IMR-90 (cell line): ENCODE measurements at regions not wholly inside any gene's neighbourhood (a gene's known extent, or its start where the extent isn't known, plus 50 kb on each side); places are given as distances from the start of the nearest gene placed in this dataset.

ENCODE experiments used
- ATAC-seq: fragments of 200-7000 bp; cut with Tn5 transposase; 2 replicates; pipeline ENCODE4 v1.9.1; 2020; ENCODE audit warnings: low read depth, mild to moderate bottlenecking, moderate library complexity
- BruUV-seq: library from RNA; stranded (reverse); fragments of 400-500 nt; replicated peaks from 2 replicates; lab custom pipeline; 2021; lab: Mats Ljungman, UMichigan
- CTCF ChIA-PET: fragments of 300-600 bp; formaldehyde crosslinking; extraction: SDS; loops from one replicate; lab custom pipeline; 2021; ENCODE audit warnings: antibody characterized with exemption; lab: Yijun Ruan, JAX
- POLR2A ChIA-PET: fragments of 300-600 bp; sonication (Branson Sonifier 250); formaldehyde crosslinking; loops from one replicate; lab custom pipeline; 2022; ENCODE audit warnings: antibody characterized with exemption; ENCODE audit not compliant: unreplicated experiment; lab: Charles Lee
- DNase-seq: peaks from one replicate; pipeline ENCODE4 v3.0.0; 2013
- H2AFZ ChIP-seq: replicated peaks from 2 replicates; pipeline ENCODE3; 2013; ENCODE audit warnings: low read length, mild to moderate bottlenecking; ENCODE audit not compliant: poor library complexity
- H2AK5ac ChIP-seq: 2 replicates; pipeline ENCODE4 v1.6.1; 2013; ENCODE audit warnings: low read depth, low read length, inconsistent platforms
- H2AK9ac ChIP-seq: replicated peaks from 2 replicates; pipeline ENCODE3; 2013; ENCODE audit warnings: mild to moderate bottlenecking, low read depth, low read length, moderate library complexity; ENCODE audit not compliant: poor library complexity
- H2BK120ac ChIP-seq: 2 replicates; pipeline ENCODE4 v1.6.1; 2013; ENCODE audit warnings: low read depth, low read length, inconsistent platforms
- H2BK15ac ChIP-seq: 3 replicates; pipeline ENCODE4 v1.6.1; 2013; ENCODE audit warnings: low read depth, low read length, inconsistent platforms
- H2BK20ac ChIP-seq: 2 replicates; pipeline ENCODE4 v1.6.1; 2013; ENCODE audit warnings: low read depth, mild to moderate bottlenecking, inconsistent platforms, low read length, moderate library complexity
- H2BK5ac ChIP-seq: 2 replicates; pipeline ENCODE4 v1.6.1; 2013; ENCODE audit warnings: mild to moderate bottlenecking, low read depth, low read length, inconsistent platforms; ENCODE audit not compliant: poor library complexity, severe bottlenecking
- H3K14ac ChIP-seq: replicated peaks from 2 replicates; pipeline ENCODE4 v1.6.1; 2013; ENCODE audit warnings: low read depth, low read length, inconsistent platforms
- H3K18ac ChIP-seq: 2 replicates; pipeline ENCODE4 v1.6.1; 2013; ENCODE audit warnings: low read depth, low read length, control low read depth
- H3K23ac ChIP-seq: 2 replicates; pipeline ENCODE4 v1.6.1; 2013; ENCODE audit warnings: low read depth, low read length, inconsistent platforms
- H3K27ac ChIP-seq: 2 replicates; pipeline ENCODE4 v1.5.1; 2013; ENCODE audit warnings: mild to moderate bottlenecking, control low read depth, low read length; ENCODE audit not compliant: insufficient read depth
- H3K27me3 ChIP-seq: 2 replicates; pipeline ENCODE4 v1.6.1; 2013; ENCODE audit warnings: low read length; ENCODE audit not compliant: control insufficient read depth, insufficient read depth
- H3K36me3 ChIP-seq: 2 replicates; pipeline ENCODE4 v1.6.1; 2013; ENCODE audit warnings: low read length, mixed read lengths; ENCODE audit not compliant: control insufficient read depth, insufficient read depth
- H3K4ac ChIP-seq: 2 replicates; pipeline ENCODE4 v1.6.1; 2013; ENCODE audit warnings: low read depth, low read length, inconsistent platforms
- H3K4me1 ChIP-seq: 2 replicates; pipeline ENCODE4 v1.6.1; 2013; ENCODE audit warnings: low read length, mixed read lengths; ENCODE audit not compliant: control insufficient read depth, insufficient read depth
- H3K4me2 ChIP-seq: 2 replicates; pipeline ENCODE4 v1.6.1; 2013; ENCODE audit warnings: low read depth, mild to moderate bottlenecking, control low read depth, low read length, moderate library complexity
- H3K4me3 ChIP-seq: 2 replicates; pipeline ENCODE4 v1.5.1; 2013; ENCODE audit warnings: low read depth, mild to moderate bottlenecking, control low read depth, low read length, moderate library complexity; ENCODE audit not compliant: insufficient read depth
- H3K56ac ChIP-seq: 2 replicates; pipeline ENCODE4 v1.6.1; 2013; ENCODE audit warnings: low read length, inconsistent platforms; ENCODE audit not compliant: insufficient read depth; ENCODE audit errors: extremely low read depth
- H3K79me1 ChIP-seq, 2 experiments: 2 replicates each; pipeline ENCODE4 v1.6.1; 2013; ENCODE audit warnings: low read length in 2 of 2, inconsistent platforms in 1 of 2, low read depth in 1 of 2
- H3K9ac ChIP-seq: 2 replicates; pipeline ENCODE4 v1.6.1; 2013; ENCODE audit warnings: low read depth, low read length, control low read depth
- H3K9me1 ChIP-seq: 2 replicates; pipeline ENCODE4 v1.6.1; 2013; ENCODE audit warnings: low read length, inconsistent platforms; ENCODE audit not compliant: insufficient read depth
- H3K9me3 ChIP-seq: 2 replicates; pipeline ENCODE4 v1.6.1; 2013; ENCODE audit warnings: low read length; ENCODE audit not compliant: control insufficient read depth, insufficient read depth
- H4K20me1 ChIP-seq: 2 replicates; pipeline ENCODE4 v1.6.1; 2013; ENCODE audit warnings: low read length, inconsistent platforms; ENCODE audit not compliant: insufficient read depth
- H4K5ac ChIP-seq: 2 replicates; pipeline ENCODE4 v1.6.1; 2013; ENCODE audit warnings: mild to moderate bottlenecking, low read depth, low read length, control low read depth
- H4K8ac ChIP-seq, 2 experiments: 2 replicates each; pipeline ENCODE4 v1.6.1; 2013; ENCODE audit warnings: low read depth in 2 of 2, low read length in 2 of 2, control low read depth in 1 of 2, inconsistent platforms in 1 of 2
- H4K91ac ChIP-seq: 2 replicates; pipeline ENCODE4 v1.6.1; 2013; ENCODE audit warnings: low read depth, low read length, inconsistent platforms; ENCODE audit not compliant: insufficient read depth
- BHLHE40 ChIP-seq: fragments of 150-350 bp; IDR thresholded peaks from 2 replicates; pipeline ENCODE4 v1.6.1; 2016; ENCODE audit warnings: mild to moderate bottlenecking, low read depth, low read length
- CHD1 ChIP-seq: IDR thresholded peaks from 2 replicates; pipeline ENCODE4 v1.6.1; 2012; ENCODE audit warnings: low read depth, low read length, improper control_type of control experiment
- CTCF ChIP-seq: conservative IDR thresholded peaks from 2 replicates; pipeline ENCODE4 v1.5.1; 2012; ENCODE audit warnings: mild to moderate bottlenecking, low read depth, low read length, improper control_type of control experiment
- MXI1 ChIP-seq: IDR thresholded peaks from 2 replicates; pipeline ENCODE4 v1.6.1; 2012; ENCODE audit warnings: low read depth, mild to moderate bottlenecking, low read length, moderate library complexity, borderline replicate concordance
- NFE2L2 ChIP-seq: fragments of 150-350 bp; IDR thresholded peaks from 2 replicates; pipeline ENCODE4 v1.6.1; 2016; ENCODE audit warnings: low read depth, mild to moderate bottlenecking, low read length
- POLR2A ChIP-seq: IDR thresholded peaks from 2 replicates; pipeline ENCODE4 v1.6.1; 2012; ENCODE audit warnings: mild to moderate bottlenecking, low read depth, low read length
- RCOR1 ChIP-seq: IDR thresholded peaks from 2 replicates; pipeline ENCODE4 v1.6.1; 2012; ENCODE audit warnings: mild to moderate bottlenecking, low read length, improper control_type of control experiment; ENCODE audit not compliant: insufficient replicate concordance
- SMC3 ChIP-seq: fragments of 150-350 bp; IDR thresholded peaks from 2 replicates; pipeline ENCODE4 v1.6.1; 2016; ENCODE audit warnings: low read depth, mild to moderate bottlenecking, antibody characterized with exemption, low read length, moderate library complexity
- USF2 ChIP-seq: fragments of 150-350 bp; IDR thresholded peaks from 2 replicates; pipeline ENCODE4 v1.6.1; 2017; ENCODE audit warnings: mild to moderate bottlenecking, antibody characterized with exemption, low read length, low read depth
- WGBS, 2 experiments: methylation state at CpG; one replicate each; pipeline versions ENCODE4 v1.1.5 to v1.1.7; 2013; ENCODE audit warnings: missing lambda C conversion rate in 2 of 2; ENCODE audit not compliant: insufficient read length in 1 of 2; ENCODE audit errors: extremely low coverage in 2 of 2; 5-methylcytosine and 5-hydroxymethylcytosine counted together
- dilution Hi-C: fragments of 300-500 bp; cut with HindIII; formaldehyde crosslinking; loops from one replicate; pipeline ENCODE4 v1.14.3; 2018; ENCODE audit warnings: low sequenced_read_pairs; ENCODE audit not compliant: unreplicated experiment
- in situ Hi-C: fragments of 300-500 bp; cut with MboI; formaldehyde crosslinking; loops from 3 replicates; pipeline ENCODE4 v1.14.3; 2019; ENCODE audit warnings: low sequenced_read_pairs, inconsistent platforms, mixed read lengths
- intact Hi-C: fragments of 100-400 bp; cut with micrococcal nuclease; formaldehyde crosslinking; loops from 2 replicates; pipeline ENCODE4 v1.10.0; 2022

GRCh38 chr9:89986190-89986589 is 381.4 kb downstream of the GADD45G start:
- Histone ChIP-seq H3K9me3 (no peaks in the 10 kb centered on the region), H3K36me3 (no peaks in the 10 kb centered on the region), H2AK9ac (no peak overlapping the region), H2AK5ac (no peak overlapping the region), H4K8ac (no peak overlapping the region), H3K9me1 (no peaks in the 10 kb centered on the region), H3K4me1 (no peaks in the 10 kb centered on the region), H2AFZ (no peak overlapping the region), H3K23ac (no peak overlapping the region), H4K5ac (no peak overlapping the region), H3K79me1 (no peaks in the 10 kb centered on the region), H2BK20ac (no peak overlapping the region), H2BK15ac (no peak overlapping the region), H2BK5ac (no peak overlapping the region), H3K27ac (no peak overlapping the region), H3K9ac (no peak overlapping the region), H3K18ac (no peak overlapping the region), H4K20me1 (no peaks in the 10 kb centered on the region), H3K4me3 (no peak overlapping the region), H3K4ac (no peak overlapping the region), H3K4me2 (no peak overlapping the region), H3K56ac (no peak overlapping the region), H2BK120ac (no peak overlapping the region), H3K14ac (no peak overlapping the region), H4K91ac (no peak overlapping the region), H3K27me3 (peaks cover 2% of the 10 kb centered on the region; the same call in 1 of the 2 replicates)
- ChIA-PET CTCF (no interaction called here), POLR2A (no interaction called here)
- in situ Hi-C loops (no loop called here), intact Hi-C loops (no loop called here), dilution Hi-C loops (no loop called here)
- BruUV-seq: no TSS peak
- DNase-seq: no peak
- WGBS, 2 experiments: 40% methylated on average over 1 of the region's 2 CpGs; no CpG with 5 or more reads in 1 of the 2 experiments
- ATAC-seq: no peak
- TF ChIP-seq MXI1 (no peak), CHD1 (no peak), NFE2L2 (no peak), SMC3 (no peak), POLR2A (no peak), CTCF (no peak), USF2 (no peak), RCOR1 (no peak), BHLHE40 (no peak)
